HG03139 (cell line): ENCODE measurements at regions not wholly inside any gene's neighbourhood (a gene's known extent, or its start where the extent isn't known, plus 50 kb on each side); places are given as distances from the start of the nearest gene placed in this dataset.

ENCODE experiments used
- ATAC-seq: cut with Tn5 transposase; IDR thresholded peaks from one replicate; pipeline ENCODE4 v1.9.1; 2021; ENCODE audit not compliant: unreplicated experiment

GRCh38 chr6:44657206-44657819 is 269.8 kb downstream of the CDC5L start:
- ATAC-seq: no peak

- no peak for ATAC-seq
Observed at GRCh38 chr6:44658571-44658970, 271.1 kb downstream of the CDC5L start.

GRCh38 chr6:44659726-44660125 is 272.2 kb downstream of the CDC5L start:
- no peak for ATAC-seq

- ATAC-seq: no peak
Observed at GRCh38 chr6:44660561-44661220, 273.2 kb downstream of the CDC5L start.

GRCh38 chr6:44661221-44662008 is 273.9 kb downstream of the CDC5L start:
- no peak for ATAC-seq

- ATAC-seq: no peak
Observed at GRCh38 chr6:44662461-44663121, 275.1 kb downstream of the CDC5L start.

GRCh38 chr6:44663860-44664634 is 276.5 kb downstream of the CDC5L start:
- ATAC-seq: no peak

GRCh38 chr6:44664716-44665115 is 277.2 kb downstream of the CDC5L start:
- ATAC-seq: no peak

- ATAC-seq: no peak
Observed at GRCh38 chr6:44665143-44665542, 277.6 kb downstream of the CDC5L start.

- no peak for ATAC-seq
Observed at GRCh38 chr6:44665683-44666082, 278.2 kb downstream of the CDC5L start.

GRCh38 chr6:44666324-44666723 is 278.8 kb downstream of the CDC5L start:
- ATAC-seq: no peak

- no peak for ATAC-seq
Observed at GRCh38 chr6:44667226-44667625, 279.7 kb downstream of the CDC5L start.

GRCh38 chr6:44667668-44668390 is 280.3 kb downstream of the CDC5L start:
- ATAC-seq: no peak

- no peak for ATAC-seq
Observed at GRCh38 chr6:44668391-44668930, 281.0 kb downstream of the CDC5L start.

- no peak for ATAC-seq
Observed at GRCh38 chr6:44668976-44669934, 281.7 kb downstream of the CDC5L start.

GRCh38 chr6:44670146-44670545 is 282.6 kb downstream of the CDC5L start:
- ATAC-seq: no peak

GRCh38 chr6:44671333-44671732 is 283.8 kb downstream of the CDC5L start:
- ATAC-seq: no peak

- ATAC-seq: no peak
Observed at GRCh38 chr6:44672086-44672485, 284.6 kb downstream of the CDC5L start.

- ATAC-seq: no peak
Observed at GRCh38 chr6:44672841-44673240, 285.3 kb downstream of the CDC5L start.
